Prostate gland (tissue), 2 donors: ENCODE measurements at regions not wholly inside any gene's neighbourhood (a gene's known extent, or its start where the extent isn't known, plus 50 kb on each side); places are given as distances from the start of the nearest gene placed in this dataset.

ENCODE experiments used
- DNase-seq: peaks from one replicate; pipeline ENCODE4 v3.0.0-alpha.2; 2019; ENCODE audit warnings: low spot score
- H3K27ac ChIP-seq, 2 donors: fragments of 200-600 bp; sonication (generic); 2 replicates each; pipeline ENCODE4 v1.5.1; 2017 to 2019
- H3K27me3 ChIP-seq: fragments of 200-600 bp; sonication (generic); replicated peaks from 2 replicates; pipeline ENCODE4 v1.5.1; 2019; ENCODE audit not compliant: insufficient read depth
- H3K36me3 ChIP-seq, 2 donors: fragments of 200-600 bp; sonication (generic); 1 replicate in 1 of 2; 2 replicates in 1 of 2; pipeline versions ENCODE4 v1.5.1 to v1.8.1; 2017 to 2019
- H3K4me1 ChIP-seq: fragments of 200-600 bp; sonication (generic); replicated peaks from 2 replicates; pipeline ENCODE4 v1.5.1; 2019
- H3K4me3 ChIP-seq, 2 donors: fragments of 200-600 bp; sonication (generic); 2 replicates each; pipeline ENCODE4 v1.5.1; 2017 to 2019
- H3K9me3 ChIP-seq: fragments of 200-600 bp; sonication (generic); 2 replicates; pipeline ENCODE4 v1.5.1; 2017
- POLR2A ChIP-seq: fragments of 450-650 bp; IDR thresholded peaks from one replicate; pipeline ENCODE4 v1.6.1; 2016; ENCODE audit warnings: antibody characterized with exemption, mild to moderate bottlenecking
- POLR2AphosphoS5 ChIP-seq: sonication (generic); formaldehyde crosslinking; IDR thresholded peaks from one replicate; pipeline ENCODE4 v1.6.1; 2017; ENCODE audit warnings: antibody characterized with exemption
- WGBS: methylation state at CpG from one replicate; pipeline ENCODE4 v1.1.5; 2018; 5-methylcytosine and 5-hydroxymethylcytosine counted together
- intact Hi-C: fragments of 100-400 bp; cut with DNase I; formaldehyde crosslinking; loops from one replicate; pipeline ENCODE4 v1.14.2; 2022
- TF ChIP-seq, protein P1 (sequence below), 4 experiments: fragments of 200-600 bp in 2 of 4; fragments of 450-650 bp in 2 of 4; sonication (generic) in 2 of 4; IDR thresholded peaks; 1 replicate in 3 of 4; 2 replicates in 1 of 4; pipeline ENCODE4 v1.5.1; 2016 to 2019; ENCODE audit warnings: antibody characterized with exemption in 4 of 4, mild to moderate bottlenecking in 2 of 4, moderate library complexity in 2 of 4

DNA sequence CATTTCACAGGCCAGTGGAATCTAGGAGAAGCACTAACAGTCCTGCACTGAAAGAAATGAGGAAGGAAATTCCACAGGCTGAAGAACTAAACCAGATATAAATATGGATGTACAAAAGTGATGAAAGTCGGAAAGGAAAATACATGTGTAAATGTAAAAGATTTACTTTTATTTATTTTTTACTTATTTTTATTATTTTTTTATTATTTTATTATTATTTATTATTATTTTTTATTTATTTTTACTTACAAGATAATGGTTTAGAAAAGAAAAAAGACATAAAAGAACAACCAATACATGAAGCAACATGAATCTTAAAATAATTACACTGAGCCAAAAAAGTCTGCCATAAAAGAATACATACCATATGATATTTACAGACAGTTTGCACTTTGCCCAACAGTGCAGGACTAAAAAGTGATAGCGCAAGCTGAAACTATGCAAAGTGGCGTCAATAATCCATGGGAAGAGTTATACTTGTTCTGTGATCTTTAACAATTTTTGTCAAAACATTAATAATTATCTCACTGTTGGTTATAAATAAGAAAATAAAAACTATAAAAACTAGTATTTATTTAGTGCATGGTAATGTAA lies 317.8 kb upstream of the MKI67 start:
- no peaks in the 10 kb centered on the region for H3K4me1 ChIP-seq
- 83% methylated on average over 3 of the region's 3 CpGs for WGBS
- no peaks in the 10 kb centered on the region for H3K36me3 ChIP-seq
- TF ChIP-seq POLR2AphosphoS5, result no peak
- no peak for TF ChIP-seq POLR2A
- TF ChIP-seq, protein P1, sequence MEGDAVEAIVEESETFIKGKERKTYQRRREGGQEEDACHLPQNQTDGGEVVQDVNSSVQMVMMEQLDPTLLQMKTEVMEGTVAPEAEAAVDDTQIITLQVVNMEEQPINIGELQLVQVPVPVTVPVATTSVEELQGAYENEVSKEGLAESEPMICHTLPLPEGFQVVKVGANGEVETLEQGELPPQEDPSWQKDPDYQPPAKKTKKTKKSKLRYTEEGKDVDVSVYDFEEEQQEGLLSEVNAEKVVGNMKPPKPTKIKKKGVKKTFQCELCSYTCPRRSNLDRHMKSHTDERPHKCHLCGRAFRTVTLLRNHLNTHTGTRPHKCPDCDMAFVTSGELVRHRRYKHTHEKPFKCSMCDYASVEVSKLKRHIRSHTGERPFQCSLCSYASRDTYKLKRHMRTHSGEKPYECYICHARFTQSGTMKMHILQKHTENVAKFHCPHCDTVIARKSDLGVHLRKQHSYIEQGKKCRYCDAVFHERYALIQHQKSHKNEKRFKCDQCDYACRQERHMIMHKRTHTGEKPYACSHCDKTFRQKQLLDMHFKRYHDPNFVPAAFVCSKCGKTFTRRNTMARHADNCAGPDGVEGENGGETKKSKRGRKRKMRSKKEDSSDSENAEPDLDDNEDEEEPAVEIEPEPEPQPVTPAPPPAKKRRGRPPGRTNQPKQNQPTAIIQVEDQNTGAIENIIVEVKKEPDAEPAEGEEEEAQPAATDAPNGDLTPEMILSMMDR (IDR thresholded peaks at IDR 0.05), result no peak
- no peaks in the 10 kb centered on the region for H3K9me3 ChIP-seq
- no peak for DNase-seq
- H3K27me3 ChIP-seq, result no peaks in the 10 kb centered on the region
- no peak overlapping the region for H3K4me3 ChIP-seq
- H3K27ac ChIP-seq, result no peak overlapping the region
- intact Hi-C loops, result no loop called here

DNA sequence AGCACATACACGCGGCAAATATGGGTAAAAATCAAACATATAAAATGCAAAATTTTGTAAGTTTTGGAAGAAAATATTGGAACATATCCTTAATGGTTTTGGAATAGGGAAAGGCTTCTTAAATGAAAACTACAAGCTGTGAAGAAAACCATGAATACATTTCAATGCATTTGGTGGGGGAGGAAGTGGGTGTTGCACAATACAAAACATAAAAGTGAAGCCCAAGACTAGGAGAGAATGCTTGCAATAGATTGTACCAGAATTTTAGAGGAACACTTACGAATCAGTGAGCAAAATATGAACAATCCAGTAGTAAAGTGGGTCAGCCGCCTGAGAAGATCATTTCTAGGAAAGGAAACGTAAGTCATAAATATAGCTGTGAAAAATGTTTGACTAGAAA lies 322.6 kb upstream of the MKI67 start:
- intact Hi-C loops, result no loop called here
- no peak for DNase-seq
- H3K4me3 ChIP-seq, result no peak overlapping the region
- no peak overlapping the region for H3K27ac ChIP-seq
- H3K9me3 ChIP-seq, result no peaks in the 10 kb centered on the region
- no peak for TF ChIP-seq POLR2A
- TF ChIP-seq, protein P1 (IDR thresholded peaks at IDR 0.05), result no peak
- TF ChIP-seq POLR2AphosphoS5, result no peak
- H3K36me3 ChIP-seq, result no peaks in the 10 kb centered on the region
- no peaks in the 10 kb centered on the region for H3K4me1 ChIP-seq
- H3K27me3 ChIP-seq, result no peaks in the 10 kb centered on the region
- 90% methylated on average over 5 of the region's 5 CpGs for WGBS

DNA sequence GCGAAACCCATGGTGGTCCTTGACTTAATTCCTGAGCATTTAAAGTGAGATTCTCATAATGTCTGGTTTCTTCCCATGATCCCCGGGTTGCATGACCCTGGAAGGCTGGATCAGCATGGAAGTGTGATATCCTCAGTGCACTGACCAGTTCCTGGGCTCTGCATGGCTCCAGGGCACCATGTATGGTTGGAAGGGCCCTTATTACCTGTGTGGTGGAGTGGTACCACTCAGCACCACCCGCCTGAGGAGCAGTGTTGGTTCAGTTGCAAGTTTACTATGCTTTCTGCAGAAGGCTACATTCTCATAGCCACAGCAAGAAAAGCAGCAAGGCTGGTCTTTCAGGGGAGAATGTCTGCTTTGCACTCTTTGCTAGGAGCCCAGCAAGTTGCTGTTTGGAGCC lies 325.7 kb upstream of the MKI67 start:
- 81% methylated on average over 3 of the region's 3 CpGs for WGBS
- intact Hi-C loops, result no loop called here

DNA sequence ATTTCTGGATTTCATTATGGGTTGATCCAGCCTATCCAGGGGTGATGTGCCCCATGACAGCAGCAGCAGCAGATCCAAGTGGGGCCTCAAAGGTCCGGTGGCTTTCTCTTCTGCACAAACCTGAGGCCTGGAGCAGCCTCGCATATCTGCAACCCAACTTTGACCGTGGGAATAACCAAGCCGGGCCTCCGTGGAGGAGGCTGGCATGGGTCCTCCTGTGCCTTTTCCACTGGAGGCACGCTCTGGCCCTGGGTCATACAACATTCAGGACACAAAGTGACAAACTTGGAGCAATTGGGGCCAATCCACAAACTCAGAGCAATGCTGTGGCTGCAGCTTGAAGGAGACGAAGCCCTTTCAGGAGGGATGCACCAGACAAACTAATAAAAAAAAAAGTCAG lies 330.0 kb upstream of the MKI67 start:
- intact Hi-C loops, result no loop called here
- Histone ChIP-seq H3K4me1 (no peaks in the 10 kb centered on the region), H3K4me3 (no peak overlapping the region), H3K27me3 (peaks cover 2% of the 10 kb centered on the region), H3K27ac (no peak overlapping the region), H3K36me3 (no peaks in the 10 kb centered on the region), H3K9me3 (no peaks in the 10 kb centered on the region)
- TF ChIP-seq POLR2A (no peak), POLR2AphosphoS5 (no peak)
- TF ChIP-seq, protein P1 (IDR thresholded peaks at IDR 0.05), result no peak
- 85% methylated on average over 7 of the region's 7 CpGs for WGBS
- no peak for DNase-seq

More for the DNA sequence above, 325.7 kb upstream of the MKI67 start:
- no peak for DNase-seq
- Histone ChIP-seq H3K27me3 (no peaks in the 10 kb centered on the region), H3K4me3 (no peak overlapping the region), H3K4me1 (no peaks in the 10 kb centered on the region), H3K9me3 (no peaks in the 10 kb centered on the region), H3K27ac (no peak overlapping the region), H3K36me3 (no peaks in the 10 kb centered on the region)
- TF ChIP-seq POLR2AphosphoS5 (no peak), POLR2A (no peak)

DNA sequence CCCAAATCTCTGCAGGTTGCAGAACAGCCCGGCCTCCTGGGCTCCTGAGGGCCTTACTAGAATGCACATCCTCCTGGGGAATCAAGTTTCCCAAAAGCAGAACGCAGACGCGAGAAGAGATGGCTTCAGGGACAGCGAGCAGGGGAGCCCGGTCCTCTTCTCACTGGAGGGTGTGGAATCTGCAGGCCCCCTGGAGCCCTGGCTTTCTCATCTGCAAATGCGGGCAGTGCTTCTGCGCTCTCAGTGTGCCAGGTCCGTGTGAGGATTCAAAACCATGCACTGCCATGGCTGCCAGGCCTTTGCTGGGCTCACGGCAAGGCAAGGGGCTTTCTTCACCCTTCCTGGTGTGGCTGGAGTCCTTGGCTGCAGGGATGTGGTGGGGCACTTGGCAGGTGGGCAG lies 330.9 kb upstream of the MKI67 start:
- no peak for DNase-seq
- H3K4me1 ChIP-seq, result no peaks in the 10 kb centered on the region
- H3K4me3 ChIP-seq, result no peak overlapping the region
- H3K9me3 ChIP-seq, result no peaks in the 10 kb centered on the region
- H3K27ac ChIP-seq, result no peak overlapping the region
- H3K36me3 ChIP-seq, result no peaks in the 10 kb centered on the region
- 78% methylated on average over 7 of the region's 10 CpGs for WGBS
- no peak for TF ChIP-seq POLR2A
- no peak for TF ChIP-seq POLR2AphosphoS5
- TF ChIP-seq, protein P1 (IDR thresholded peaks at IDR 0.05), result no peak
- H3K27me3 ChIP-seq, result peaks cover 2% of the 10 kb centered on the region
- intact Hi-C loops, result no loop called here
